Gastrocnemius medialis (tissue), 4 donors: ENCODE measurements at regions not wholly inside any gene's neighbourhood (a gene's known extent, or its start where the extent isn't known, plus 50 kb on each side); places are given as distances from the start of the nearest gene placed in this dataset.

ENCODE experiments used
- CTCF ChIP-seq, 5 experiments: fragments of 450-650 bp in 3 of 5; fragments of 200-600 bp in 2 of 5; sonication (generic) in 2 of 5; IDR thresholded peaks in 4 of 5; conservative IDR thresholded peaks in 1 of 5; 1 replicate in 4 of 5; 2 replicates in 1 of 5; pipeline ENCODE4 v1.5.1; 2016 to 2019; ENCODE audit warnings: antibody characterized with exemption in 5 of 5, mild to moderate bottlenecking in 3 of 5, moderate library complexity in 3 of 5
- POLR2A ChIP-seq, 2 donors: fragments of 450-650 bp; IDR thresholded peaks; one replicate each; pipeline ENCODE4 v1.6.1; 2017; ENCODE audit warnings: antibody characterized with exemption in 2 of 2, mild to moderate bottlenecking in 2 of 2, moderate library complexity in 2 of 2

GRCh38 chr22:49636214-49636613 lies 191.5 kb downstream of the BRD1 start:
- TF ChIP-seq CTCF (IDR thresholded peaks at IDR 0.05 in 4 of 5, conservative IDR thresholded peaks at IDR 0.05 in 1 of 5), result no peak
- no peak for TF ChIP-seq POLR2A (IDR thresholded peaks at IDR 0.05)
